Karpas-422 (cell line): ENCODE measurements at regions not wholly inside any gene's neighbourhood (a gene's known extent, or its start where the extent isn't known, plus 50 kb on each side); places are given as distances from the start of the nearest gene placed in this dataset.
"Not testable (repeated sequence)": the region's sequence is repeated elsewhere in the genome, so short reads cannot be mapped to it uniquely, and the experiment has no call there.

Experiments used
- DNase-seq: peaks from one replicate; pipeline ENCODE4 v3.0.0-alpha.2; 2015
- H2AFZ ChIP-seq: fragments of 200-600 bp; sonication (generic); 2 replicates; pipeline ENCODE4 v1.6.1; 2014; ENCODE audit warnings: antibody characterized with exemption, low read length, mixed read lengths
- H3K27ac ChIP-seq: fragments of 200-600 bp; sonication (generic); 2 replicates; pipeline ENCODE4 v1.5.1; 2014; ENCODE audit warnings: mild to moderate bottlenecking, low read length, moderate library complexity
- H3K27me3 ChIP-seq: fragments of 200-600 bp; sonication (generic); 2 replicates; pipeline ENCODE4 v1.6.1; 2014; ENCODE audit warnings: low read length, mixed read lengths
- H3K36me3 ChIP-seq: fragments of 200-600 bp; sonication (generic); 2 replicates; pipeline ENCODE4 v1.6.1; 2014; ENCODE audit warnings: low read length, mixed read lengths; ENCODE audit not compliant: insufficient read depth
- H3K4me1 ChIP-seq: fragments of 200-600 bp; sonication (generic); 2 replicates; pipeline ENCODE4 v1.6.1; 2014; ENCODE audit warnings: mild to moderate bottlenecking, low read length, mixed read lengths
- H3K4me2 ChIP-seq: fragments of 200-600 bp; sonication (generic); 2 replicates; pipeline ENCODE4 v1.6.1; 2014; ENCODE audit warnings: low read length, low read depth, mild to moderate bottlenecking; ENCODE audit not compliant: poor library complexity, severe bottlenecking
- H3K4me3 ChIP-seq: fragments of 200-600 bp; sonication (generic); 2 replicates; pipeline ENCODE4 v1.5.1; 2014; ENCODE audit warnings: mild to moderate bottlenecking, antibody characterized with exemption, low read length, mixed read lengths
- H3K79me2 ChIP-seq: fragments of 200-600 bp; sonication (generic); 2 replicates; pipeline ENCODE4 v1.6.1; 2014; ENCODE audit warnings: mild to moderate bottlenecking, low read length, mixed read lengths
- H3K9ac ChIP-seq: fragments of 200-600 bp; sonication (generic); 2 replicates; pipeline ENCODE4 v1.6.0; 2014; ENCODE audit warnings: low read length
- H3K9me2 ChIP-seq: fragments of 200-600 bp; sonication (generic), shearing (Covaris generic); replicated peaks from 2 replicates; pipeline ENCODE4 v1.6.0; 2014; ENCODE audit warnings: mild to moderate bottlenecking, low read length, moderate library complexity; ENCODE audit not compliant: insufficient read depth
- H3K9me3 ChIP-seq: fragments of 300-700, 200-600 bp; sonication (generic); 2 replicates; pipeline ENCODE4 v1.6.1; 2014; ENCODE audit warnings: low read length, mixed read lengths
- H4K20me1 ChIP-seq: fragments of 200-600 bp; sonication (generic); 2 replicates; pipeline ENCODE4 v1.6.1; 2014; ENCODE audit warnings: mild to moderate bottlenecking, antibody characterized with exemption, low read length, low read depth; ENCODE audit not compliant: insufficient read depth

- Histone ChIP-seq H3K27me3 (no peaks in the 10 kb centered on the region), H3K4me1 (no peaks in the 10 kb centered on the region), H3K4me2 (no peak overlapping the region), H2AFZ (no peak overlapping the region), H3K27ac (no peak overlapping the region), H3K36me3 (no peaks in the 10 kb centered on the region), H3K9me3 (peaks cover 40% of the 10 kb centered on the region), H3K4me3 (no peak overlapping the region), H3K9ac (no peak overlapping the region), H4K20me1 (no peaks in the 10 kb centered on the region), H3K9me2 (no peaks in the 10 kb centered on the region), H3K79me2 (no peaks in the 10 kb centered on the region)
- DNase-seq: no peak
These were observed 1089.3 kb downstream of the SUCLG1 start for GRCh38 chr2:83369601-83370418.

- no peak overlapping the region for H3K9ac ChIP-seq
- H3K9me3 ChIP-seq: peaks cover 44% of the 10 kb centered on the region
- no peak overlapping the region for H3K27ac ChIP-seq
- no peaks in the 10 kb centered on the region for H3K9me2 ChIP-seq
- no peaks in the 10 kb centered on the region for H3K4me1 ChIP-seq
- H4K20me1 ChIP-seq: no peaks in the 10 kb centered on the region
- H3K4me3 ChIP-seq: no peak overlapping the region
- H3K27me3 ChIP-seq: no peaks in the 10 kb centered on the region
- H3K4me2 ChIP-seq: no peak overlapping the region
- no peaks in the 10 kb centered on the region for H3K79me2 ChIP-seq
- DNase-seq: no peak
- no peak overlapping the region for H2AFZ ChIP-seq
- H3K36me3 ChIP-seq: 0 out of 2 replicates have a peak, but pooled peaks cover 2% of the 10 kb centered on the region
These were observed 1090.2 kb downstream of the SUCLG1 start for GRCh38 chr2:83368916-83369315.

GRCh38 chr2:83368461-83368860, 1090.6 kb downstream of the SUCLG1 start:
- no peaks in the 10 kb centered on the region for H3K4me1 ChIP-seq
- H4K20me1 ChIP-seq: no peaks in the 10 kb centered on the region
- no peaks in the 10 kb centered on the region for H3K27me3 ChIP-seq
- no peak overlapping the region for H3K27ac ChIP-seq
- H2AFZ ChIP-seq: no peak overlapping the region
- no peak for DNase-seq
- H3K9ac ChIP-seq: no peak overlapping the region
- H3K4me3 ChIP-seq: no peak overlapping the region
- H3K9me2 ChIP-seq: no peaks in the 10 kb centered on the region
- no peak overlapping the region for H3K4me2 ChIP-seq
- peaks cover 41% of the 10 kb centered on the region for H3K9me3 ChIP-seq
- H3K79me2 ChIP-seq: no peaks in the 10 kb centered on the region
- H3K36me3 ChIP-seq: 0 out of 2 replicates have a peak, but pooled peaks cover 2% of the 10 kb centered on the region

- no peak overlapping the region for H3K4me2 ChIP-seq
- no peaks in the 10 kb centered on the region for H3K79me2 ChIP-seq
- H3K9me3 ChIP-seq: peaks cover 37% of the 10 kb centered on the region
- H3K9me2 ChIP-seq: no peaks in the 10 kb centered on the region
- no peak overlapping the region for H2AFZ ChIP-seq
- no peak for DNase-seq
- no peaks in the 10 kb centered on the region for H3K4me1 ChIP-seq
- H3K9ac ChIP-seq: no peak overlapping the region
- H3K27ac ChIP-seq: no peak overlapping the region
- 0 out of 2 replicates have a peak, but pooled peaks cover 2% of the 10 kb centered on the region for H3K36me3 ChIP-seq
- no peaks in the 10 kb centered on the region for H3K27me3 ChIP-seq
- no peak overlapping the region for H3K4me3 ChIP-seq
- no peaks in the 10 kb centered on the region for H4K20me1 ChIP-seq
These were observed 1093.6 kb downstream of the SUCLG1 start for GRCh38 chr2:83365476-83365875.

GRCh38 chr2:83364264-83364663, 1094.8 kb downstream of the SUCLG1 start:
- Histone ChIP-seq H2AFZ (no peak overlapping the region), H3K9me2 (no peaks in the 10 kb centered on the region), H3K4me3 (no peak overlapping the region), H3K36me3 (0 out of 2 replicates have a peak, but pooled peaks cover 2% of the 10 kb centered on the region), H3K79me2 (no peaks in the 10 kb centered on the region), H4K20me1 (no peaks in the 10 kb centered on the region), H3K4me2 (no peak overlapping the region), H3K9ac (no peak overlapping the region), H3K27me3 (no peaks in the 10 kb centered on the region), H3K27ac (no peak overlapping the region), H3K4me1 (no peaks in the 10 kb centered on the region), H3K9me3 (peaks cover 34% of the 10 kb centered on the region)
- no peak for DNase-seq

GRCh38 chr2:83363138-83363537, 1095.9 kb downstream of the SUCLG1 start:
- H3K4me3 ChIP-seq, H3K79me2 ChIP-seq, H3K27me3 ChIP-seq, H3K9ac ChIP-seq, H3K4me2 ChIP-seq, DNase-seq, H3K9me2 ChIP-seq, H4K20me1 ChIP-seq, H2AFZ ChIP-seq, H3K27ac ChIP-seq, H3K36me3 ChIP-seq, H3K4me1 ChIP-seq: not testable (repeated sequence)
- H3K9me3 ChIP-seq: peaks cover 43% of the 10 kb centered on the region

- Histone ChIP-seq H3K9ac (no peak overlapping the region), H3K4me3 (no peak overlapping the region), H3K9me3 (peaks cover 39% of the 10 kb centered on the region), H3K4me1 (no peaks in the 10 kb centered on the region), H3K9me2 (no peaks in the 10 kb centered on the region), H4K20me1 (no peaks in the 10 kb centered on the region), H2AFZ (no peak overlapping the region), H3K79me2 (no peaks in the 10 kb centered on the region), H3K27ac (no peak overlapping the region), H3K27me3 (no peaks in the 10 kb centered on the region), H3K36me3 (0 out of 2 replicates have a peak, but pooled peaks cover 2% of the 10 kb centered on the region), H3K4me2 (no peak overlapping the region)
- DNase-seq: no peak
These were observed 1099.7 kb downstream of the SUCLG1 start for GRCh38 chr2:83359336-83359735.

- Histone ChIP-seq H3K4me3 (no peak overlapping the region), H3K27ac (no peak overlapping the region), H3K4me2 (no peak overlapping the region), H3K27me3 (no peaks in the 10 kb centered on the region), H3K9me3 (peaks cover 34% of the 10 kb centered on the region), H2AFZ (no peak overlapping the region), H3K4me1 (no peaks in the 10 kb centered on the region), H3K36me3 (no peaks in the 10 kb centered on the region), H3K9me2 (no peaks in the 10 kb centered on the region), H3K79me2 (no peaks in the 10 kb centered on the region), H4K20me1 (no peaks in the 10 kb centered on the region), H3K9ac (no peak overlapping the region)
- no peak for DNase-seq
These were observed 1116.2 kb downstream of the SUCLG1 start for GRCh38 chr2:83342860-83343329.
